Heart left ventricle (tissue), 16 donors: ENCODE measurements at regions not wholly inside any gene's neighbourhood (a gene's known extent, or its start where the extent isn't known, plus 50 kb on each side); places are given as distances from the start of the nearest gene placed in this dataset.

Experiments
- ATAC-seq, 4 donors: fragments of 200-7000 bp; cut with Tn5 transposase; one replicate each; pipeline ENCODE4 v1.9.1; 2020 to 2022; ENCODE audit warnings: moderate library complexity in 4 of 4, mild to moderate bottlenecking in 3 of 4, moderate number of reproducible peaks in 1 of 4
- DNase-seq, 5 donors: peaks; one replicate each; pipeline ENCODE4 v3.0.0-alpha.2; 2020
- H3K27ac ChIP-seq, 12 donors: fragments of 200-600 bp; sonication (generic) in 4 of 12; one replicate each; pipeline versions ENCODE4 v1.5.0 to v1.8.0; 2016 to 2022; ENCODE audit warnings: mild to moderate bottlenecking in 2 of 12
- H3K27me3 ChIP-seq, 9 donors: fragments of 200-600 bp; sonication (generic) in 2 of 9; one replicate each; pipeline versions ENCODE4 v1.5.1 to v1.8.0; 2016 to 2022; ENCODE audit warnings: mild to moderate bottlenecking in 3 of 9
- H3K36me3 ChIP-seq, 9 donors: fragments of 200-600 bp; sonication (generic) in 2 of 9; one replicate each; pipeline versions ENCODE4 v1.5.0 to v1.8.0; 2018 to 2022; ENCODE audit warnings: mild to moderate bottlenecking in 2 of 9
- H3K4me1 ChIP-seq, 12 donors: fragments of 200-600 bp; sonication (generic) in 4 of 12; one replicate each; pipeline versions ENCODE4 v1.5.0 to v1.8.0; 2016 to 2022; ENCODE audit warnings: mild to moderate bottlenecking in 3 of 12
- H3K4me3 ChIP-seq, 12 donors: fragments of 200-600 bp; sonication (generic) in 4 of 12; one replicate each; pipeline versions ENCODE4 v1.5.0 to v1.8.0; 2017 to 2022; ENCODE audit warnings: mild to moderate bottlenecking in 9 of 12, moderate library complexity in 4 of 12
- H3K9me3 ChIP-seq, 12 donors: fragments of 200-600 bp; sonication (generic) in 4 of 12; one replicate each; pipeline versions ENCODE4 v1.5.0 to v1.8.0; 2016 to 2022; ENCODE audit warnings: mild to moderate bottlenecking in 1 of 12
- POLR2A ChIP-seq, 2 donors: fragments of 450-650 bp; IDR thresholded peaks; one replicate each; pipeline ENCODE4 v1.6.1; 2017; ENCODE audit warnings: antibody characterized with exemption in 2 of 2, mild to moderate bottlenecking in 2 of 2, moderate library complexity in 2 of 2
- WGBS, 4 donors: extraction: QIAGEN DNeasy Blood & Tissue Kit in 2 of 4; methylation state at CpG; one replicate each; pipeline versions ENCODE4 v1.1.5 to v1.1.7; 2013 to 2018; 5-methylcytosine and 5-hydroxymethylcytosine counted together
- intact Hi-C, 10 donors: fragments of 100-400 bp; cut with DNase I; formaldehyde crosslinking; loops; one replicate each; pipeline versions ENCODE4 v1.11.1 to v1.14.2; 2022
- TF ChIP-seq, protein P1 (sequence below), 12 donors: fragments of 200-600 bp; sonication (generic) in 4 of 12; IDR thresholded peaks; one replicate each; pipeline versions ENCODE4 v1.5.0 to v1.8.0; 2018 to 2022; ENCODE audit warnings: antibody characterized with exemption in 12 of 12, mild to moderate bottlenecking in 5 of 12
- donor health status: ischemic (EF 13 %, LVEDD 7.1; RV severe dilation, severe dysfunction).
- donor health status: healthy with polysubstance abuse.
- donor health status: DM: no; HTN: yes; CAD: no.
- donor health status: DM: no; HTN: no; CAD: no.
- donor health status: ischemic (EF 25% LVEDD 6.9; RV normal size, moderate dysfunction).
- donor health status: ischemic (EF 25% LVEDD 5.7; RV mildly dilated, moderate dysfunction).
- donor health status: healthy.
- donor health status: DM: yes; HTN: yes; CAD: no.
- donor health status: ischemic (EF 35%, LVEDD 5.7; RV mildly dilated, moderate dysfunction).
- donor health status: nonischemic (EF 11% LVEDD 7.7; RV severe dilation, severe dysfunction).
- donor health status: DM: yes; HTN: yes; CAD: no.
- donor health status: PGD.
- donor health status: ischemic (EF 29% LVEDD 5.4; RV normal size, mild dysfunction).
- donor health status: nonischemic (EF 23%, LVEDD 6.1; RV moderate dilation, normal function).

GRCh38 chr4:155573126-155573525 is 93.5 kb upstream of the GUCY1A1 start:
- no peak overlapping the region for H3K4me3 ChIP-seq
- no peaks in the 10 kb centered on the region for H3K27me3 ChIP-seq
- DNase-seq (no peak), ATAC-seq (no peak)
- TF ChIP-seq POLR2A (IDR thresholded peaks at IDR 0.05) = no peak
- TF ChIP-seq, protein P1, sequence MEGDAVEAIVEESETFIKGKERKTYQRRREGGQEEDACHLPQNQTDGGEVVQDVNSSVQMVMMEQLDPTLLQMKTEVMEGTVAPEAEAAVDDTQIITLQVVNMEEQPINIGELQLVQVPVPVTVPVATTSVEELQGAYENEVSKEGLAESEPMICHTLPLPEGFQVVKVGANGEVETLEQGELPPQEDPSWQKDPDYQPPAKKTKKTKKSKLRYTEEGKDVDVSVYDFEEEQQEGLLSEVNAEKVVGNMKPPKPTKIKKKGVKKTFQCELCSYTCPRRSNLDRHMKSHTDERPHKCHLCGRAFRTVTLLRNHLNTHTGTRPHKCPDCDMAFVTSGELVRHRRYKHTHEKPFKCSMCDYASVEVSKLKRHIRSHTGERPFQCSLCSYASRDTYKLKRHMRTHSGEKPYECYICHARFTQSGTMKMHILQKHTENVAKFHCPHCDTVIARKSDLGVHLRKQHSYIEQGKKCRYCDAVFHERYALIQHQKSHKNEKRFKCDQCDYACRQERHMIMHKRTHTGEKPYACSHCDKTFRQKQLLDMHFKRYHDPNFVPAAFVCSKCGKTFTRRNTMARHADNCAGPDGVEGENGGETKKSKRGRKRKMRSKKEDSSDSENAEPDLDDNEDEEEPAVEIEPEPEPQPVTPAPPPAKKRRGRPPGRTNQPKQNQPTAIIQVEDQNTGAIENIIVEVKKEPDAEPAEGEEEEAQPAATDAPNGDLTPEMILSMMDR (IDR thresholded peaks at IDR 0.05) = no peak
- no peak overlapping the region for H3K27ac ChIP-seq
- H3K9me3 ChIP-seq = peaks cover 0 to 6% (median 0%) of the 10 kb centered on the region in 12 donors
- peaks cover 0 to 24% (median 1%) of the 10 kb centered on the region in 12 donors for H3K4me1 ChIP-seq
- WGBS, 4 donors = 76 to 94% (median 86%) methylated on average over 4 to 5 of the region's 5 CpGs
- intact Hi-C loops = loop anchor here in 2 of 10 donors (5.0 to 10.0 kb wide), 2 partner anchors 36 to 92 kb away; partner anchors contain the start of gene GUCY1A1 (in 1 of the 2)
- no peaks in the 10 kb centered on the region for H3K36me3 ChIP-seq

DNA sequence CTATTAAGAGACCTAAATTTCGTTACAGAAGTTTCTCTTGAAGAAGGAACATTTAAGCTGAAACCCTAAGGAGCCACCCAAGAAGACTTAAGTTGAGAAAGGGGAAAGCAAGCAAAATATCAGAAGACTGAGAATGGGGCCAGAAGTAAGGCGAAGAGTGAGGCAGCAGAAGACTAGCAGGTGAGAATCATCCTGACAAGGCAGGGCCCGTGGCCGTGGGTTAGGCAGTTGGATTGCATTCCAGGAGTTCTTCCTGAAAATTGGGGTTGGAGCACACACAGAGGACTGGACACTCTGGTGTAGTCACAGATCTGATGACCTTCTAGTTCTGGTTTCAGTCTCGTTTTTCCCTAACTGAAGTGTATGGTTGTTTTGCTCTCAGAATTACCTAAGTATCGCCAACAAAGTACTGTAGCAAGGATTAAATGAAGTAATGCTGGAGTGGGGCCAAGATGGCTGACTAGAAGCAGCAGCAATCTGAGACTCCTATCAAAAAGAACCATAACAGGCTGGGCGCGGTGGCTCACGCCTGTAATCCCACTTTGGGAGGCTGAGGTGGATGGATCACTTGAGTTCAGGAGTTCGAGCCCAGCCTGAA is 94.4 kb upstream of the GUCY1A1 start:
- no peak for DNase-seq
- peaks cover 0 to 18% (median 0%) of the 10 kb centered on the region in 12 donors for H3K4me1 ChIP-seq
- H3K9me3 ChIP-seq = peaks cover 0 to 6% (median 0%) of the 10 kb centered on the region in 12 donors
- H3K4me3 ChIP-seq = no peak overlapping the region
- ATAC-seq = no peak
- H3K27ac ChIP-seq = peak overlapping the region in 7 of 12 donors; percentile 7 to 67 (median 18)
- H3K36me3 ChIP-seq = no peaks in the 10 kb centered on the region
- intact Hi-C loops = loop anchor here in 2 of 10 donors (5.0 to 10.0 kb wide), 2 partner anchors 35 to 93 kb away; partner anchors contain the start of gene GUCY1A1 (in 1 of the 2)
- WGBS, 4 donors = 83 to 92% (median 91%) methylated on average over 10 of the region's 10 CpGs
- no peaks in the 10 kb centered on the region for H3K27me3 ChIP-seq
- no peak for TF ChIP-seq POLR2A (IDR thresholded peaks at IDR 0.05)
- TF ChIP-seq, protein P1 (IDR thresholded peaks at IDR 0.05) = no peak

DNA sequence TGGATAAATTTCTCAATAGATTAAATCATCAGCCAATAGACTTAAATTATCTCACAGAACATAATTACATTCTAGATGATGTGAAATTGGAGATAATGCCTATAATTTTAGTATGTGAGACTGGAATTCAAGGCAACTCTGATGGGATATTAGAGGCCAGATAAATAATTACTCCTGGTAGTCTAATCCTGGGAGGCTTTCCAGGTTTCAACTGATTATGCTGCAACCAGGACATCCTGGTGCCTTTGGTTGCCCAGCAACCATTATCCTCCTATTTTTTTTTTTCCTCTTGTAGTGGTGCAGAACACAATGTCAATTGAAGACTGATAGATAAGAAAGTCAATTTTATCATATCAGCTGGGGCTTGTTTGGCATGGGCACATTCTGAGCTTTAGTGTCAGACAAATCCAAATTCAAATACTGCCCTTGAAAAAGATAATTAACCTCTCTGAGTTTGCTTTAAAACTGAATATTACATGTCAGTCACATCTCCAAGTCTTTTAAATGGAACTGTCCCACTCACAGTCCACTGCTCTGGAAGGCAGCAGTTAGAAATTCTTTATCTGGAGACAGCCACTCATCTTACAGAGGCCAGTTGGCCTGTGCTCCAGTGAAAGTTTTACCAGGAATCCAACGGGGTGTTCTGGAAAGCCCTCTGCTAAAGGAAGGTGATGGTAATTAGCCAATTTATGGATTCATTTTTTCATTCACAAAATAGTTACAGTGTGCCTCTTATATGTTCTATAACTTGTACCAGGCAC is 95.3 kb upstream of the GUCY1A1 start:
- 15 to 24% (median 22%) methylated on average over 1 of the region's 1 CpG for WGBS, 4 donors
- intact Hi-C loops = loop anchor here in 2 of 10 donors (5.0 to 10.0 kb wide), 2 partner anchors 34 to 93 kb away; partner anchors contain the start of gene GUCY1A1 (in 1 of the 2)
- ATAC-seq = peak; percentile 78 to 95 (median 94)

More for the DNA sequence above, 95.3 kb upstream of the GUCY1A1 start:
- Histone ChIP-seq H3K9me3 (peaks cover 0 to 6% (median 0%) of the 10 kb centered on the region in 12 donors), H3K4me1 (peaks cover 0 to 18% (median 0%) of the 10 kb centered on the region in 12 donors), H3K27me3 (no peaks in the 10 kb centered on the region), H3K4me3 (no peak overlapping the region), H3K27ac (peak overlapping the region in 6 of 12 donors; percentile 14 to 67 (median 30)), H3K36me3 (no peaks in the 10 kb centered on the region)
- DNase-seq = peak in 1 of 5 donors; percentile 29
- TF ChIP-seq, protein P1 (IDR thresholded peaks at IDR 0.05) = no peak
- no peak for TF ChIP-seq POLR2A (IDR thresholded peaks at IDR 0.05)
